ENCODE measurements at regions not wholly inside any gene's neighbourhood (a gene's known extent, or its start where the extent isn't known, plus 50 kb on each side); places are given as distances from the start of the nearest gene placed in this dataset.

DNA sequence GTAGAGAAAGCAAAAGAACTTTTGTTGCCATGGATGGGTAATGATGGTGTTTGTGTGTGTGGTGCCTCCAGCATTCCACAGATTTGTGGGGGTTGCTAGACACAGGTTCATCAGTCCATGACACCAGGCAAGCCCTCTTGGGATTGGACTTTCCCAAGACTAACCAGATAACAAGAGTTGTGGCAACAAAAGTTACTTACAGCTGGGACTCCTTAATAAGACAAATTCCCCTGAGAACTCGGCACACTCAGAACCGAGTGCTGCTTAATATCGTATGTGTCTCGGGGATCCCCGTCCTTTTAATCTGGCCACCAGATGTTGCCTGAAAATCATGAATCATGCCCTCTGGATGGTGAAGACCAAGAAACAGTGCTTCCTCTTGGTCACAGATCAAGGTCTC lies 193.3 kb downstream of the AJAP1 start:
- TF ChIP-seq, protein P1, sequence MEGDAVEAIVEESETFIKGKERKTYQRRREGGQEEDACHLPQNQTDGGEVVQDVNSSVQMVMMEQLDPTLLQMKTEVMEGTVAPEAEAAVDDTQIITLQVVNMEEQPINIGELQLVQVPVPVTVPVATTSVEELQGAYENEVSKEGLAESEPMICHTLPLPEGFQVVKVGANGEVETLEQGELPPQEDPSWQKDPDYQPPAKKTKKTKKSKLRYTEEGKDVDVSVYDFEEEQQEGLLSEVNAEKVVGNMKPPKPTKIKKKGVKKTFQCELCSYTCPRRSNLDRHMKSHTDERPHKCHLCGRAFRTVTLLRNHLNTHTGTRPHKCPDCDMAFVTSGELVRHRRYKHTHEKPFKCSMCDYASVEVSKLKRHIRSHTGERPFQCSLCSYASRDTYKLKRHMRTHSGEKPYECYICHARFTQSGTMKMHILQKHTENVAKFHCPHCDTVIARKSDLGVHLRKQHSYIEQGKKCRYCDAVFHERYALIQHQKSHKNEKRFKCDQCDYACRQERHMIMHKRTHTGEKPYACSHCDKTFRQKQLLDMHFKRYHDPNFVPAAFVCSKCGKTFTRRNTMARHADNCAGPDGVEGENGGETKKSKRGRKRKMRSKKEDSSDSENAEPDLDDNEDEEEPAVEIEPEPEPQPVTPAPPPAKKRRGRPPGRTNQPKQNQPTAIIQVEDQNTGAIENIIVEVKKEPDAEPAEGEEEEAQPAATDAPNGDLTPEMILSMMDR (IDR thresholded peaks at IDR 0.05; ENCODE audit: insufficient read depth, low read depth, low read length, missing control alignments) = no peak
- peak; percentile 60 for DNase-seq (ENCODE audit: low read depth)
- H3K4me3 ChIP-seq (ENCODE audit: low read depth, low read length) = no peak overlapping the region

Data from GM12865 (cell line).